GM19025 (cell line): ENCODE measurements at regions not wholly inside any gene's neighbourhood (a gene's known extent, or its start where the extent isn't known, plus 50 kb on each side); places are given as distances from the start of the nearest gene placed in this dataset.
"Not testable (repeated sequence)": the region's sequence is repeated elsewhere in the genome, so short reads cannot be mapped to it uniquely, and the experiment has no call there.

Experiments
- ATAC-seq: cut with Tn5 transposase; IDR thresholded peaks from one replicate; pipeline ENCODE4 v1.9.1; 2021; ENCODE audit warnings: mild to moderate bottlenecking, low read depth, moderate library complexity; ENCODE audit not compliant: unreplicated experiment

DNA sequence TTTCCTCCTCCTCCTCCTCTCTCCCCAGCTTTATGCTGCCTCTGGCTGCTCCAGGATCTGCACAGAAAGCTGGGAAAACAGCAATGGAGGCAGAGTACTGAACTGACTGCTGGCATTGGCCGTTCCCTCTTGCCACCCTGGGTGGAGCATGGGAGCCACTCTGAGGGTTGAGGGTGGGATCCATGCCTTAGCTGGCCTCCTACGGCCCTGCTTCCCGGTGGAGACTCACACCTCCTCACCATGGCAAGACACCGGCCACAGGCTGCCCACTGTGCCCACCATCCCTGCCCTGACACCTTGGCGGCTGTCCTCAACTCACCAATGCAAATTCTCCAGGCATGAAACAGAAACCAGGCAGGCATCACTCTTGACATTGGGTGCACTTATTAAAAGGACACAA is 832.3 kb upstream of the ID2 start:
- ATAC-seq: no peak

DNA sequence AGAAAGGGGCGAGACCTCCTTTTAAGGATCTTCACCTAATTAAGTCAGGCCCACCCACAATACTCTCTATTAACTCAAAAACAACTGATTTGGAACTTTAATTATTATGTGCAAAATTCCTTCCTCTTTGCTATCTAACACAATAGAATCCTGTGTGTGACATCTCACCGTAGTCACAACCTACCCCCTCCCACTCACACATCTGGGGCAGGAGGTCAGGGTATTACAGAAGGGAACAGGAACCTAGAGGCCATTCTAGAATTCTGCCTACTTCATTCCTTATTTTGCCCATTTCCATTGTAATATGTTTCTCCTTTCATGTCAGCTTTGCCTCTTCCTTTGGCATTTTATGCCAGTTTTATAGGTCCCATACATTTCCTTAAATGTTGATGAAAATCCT is 829.3 kb upstream of the ID2 start:
- no peak for ATAC-seq

DNA sequence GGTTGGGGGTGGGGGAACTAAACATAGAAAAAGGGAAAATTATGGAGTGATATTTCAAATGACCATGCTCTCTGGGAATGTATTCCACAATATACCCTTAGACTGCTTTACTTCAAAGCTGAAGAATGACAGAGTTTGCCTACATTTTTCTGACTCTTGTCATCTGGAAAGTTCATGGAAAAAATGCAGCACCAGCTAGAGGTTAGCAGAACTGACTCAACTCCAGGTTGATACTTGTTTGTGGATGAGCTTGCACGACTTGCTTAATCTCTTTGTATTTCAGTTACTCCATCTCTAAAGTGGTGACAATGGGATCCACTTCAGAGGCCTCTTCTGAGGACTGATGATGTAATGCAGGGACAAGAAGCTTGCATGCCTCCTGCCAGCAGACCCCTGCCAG is 824.0 kb upstream of the ID2 start:
- no peak for ATAC-seq

DNA sequence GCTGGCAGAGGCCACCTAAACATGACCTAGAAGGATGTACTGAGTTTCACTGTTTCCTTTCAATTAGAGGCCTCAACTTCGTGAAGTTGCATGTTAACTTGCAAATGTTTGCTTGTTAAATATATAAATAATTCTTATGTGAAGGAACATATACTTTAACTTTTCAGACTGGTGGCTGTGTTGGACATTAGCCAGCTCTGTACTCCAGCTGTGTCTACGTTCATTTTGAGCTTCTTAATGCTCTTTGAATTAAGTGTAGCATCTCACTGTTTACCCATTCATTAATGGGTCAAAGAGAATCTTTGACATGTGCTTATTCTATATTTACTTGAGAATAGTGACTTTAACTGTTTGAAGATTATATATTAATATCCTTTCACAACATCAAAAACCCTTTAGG is 823.2 kb upstream of the ID2 start:
- ATAC-seq: no peak

DNA sequence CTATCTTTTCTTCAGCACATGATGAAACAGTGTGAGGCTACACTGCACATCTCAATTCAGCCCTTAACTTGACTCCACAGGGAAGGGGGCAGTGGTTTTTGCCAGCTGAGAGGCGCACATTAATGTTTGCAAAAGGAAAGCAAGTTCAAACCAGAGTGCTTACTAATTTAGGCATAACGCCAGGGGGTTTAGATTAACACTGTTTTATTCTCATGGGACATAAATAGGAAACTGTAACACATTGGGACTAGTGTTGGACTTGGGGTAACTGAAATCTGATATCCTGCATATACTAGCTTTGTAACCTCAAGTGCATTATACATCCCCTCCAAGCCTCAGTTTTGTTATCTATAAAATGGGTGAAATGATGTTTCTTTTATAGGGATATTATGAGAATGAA is 821.2 kb upstream of the ID2 start:
- no peak for ATAC-seq

DNA sequence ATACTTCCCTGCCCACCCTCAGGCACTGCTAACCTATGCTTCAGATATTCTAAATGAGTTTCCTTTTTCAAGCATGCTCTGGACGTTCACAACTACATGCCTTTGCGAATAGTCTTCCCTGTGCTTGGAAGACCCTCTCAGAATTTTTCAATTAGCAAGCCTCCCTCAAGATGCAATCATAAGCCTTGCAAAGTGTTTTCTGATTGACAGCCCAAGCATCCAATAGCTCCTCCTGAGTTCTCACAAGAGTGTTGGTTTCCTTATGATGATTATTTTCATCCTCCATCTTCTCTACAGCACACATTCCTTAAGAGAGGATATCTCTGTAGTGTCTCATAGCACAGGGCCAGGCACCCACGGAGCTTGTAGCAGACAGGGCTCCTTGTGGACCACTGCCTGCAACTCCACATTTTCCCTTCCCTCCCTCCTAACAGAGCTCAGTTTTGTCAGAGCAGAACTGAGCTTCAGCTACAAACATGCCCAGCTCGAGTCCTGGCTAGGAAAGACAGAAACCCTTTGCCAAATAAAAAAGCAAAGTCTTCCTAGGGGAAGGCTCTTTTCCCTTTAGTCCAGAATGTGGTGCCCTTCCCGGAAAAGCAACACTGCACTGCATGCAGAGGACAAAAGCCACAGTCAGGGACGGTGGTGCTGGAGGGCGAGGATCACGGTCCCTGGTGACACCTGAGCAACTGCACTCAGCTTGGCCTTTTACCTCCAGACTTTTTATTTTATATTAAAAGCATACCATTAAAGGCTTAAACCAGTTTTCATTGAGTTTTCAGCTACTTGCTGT is 819.8 kb upstream of the ID2 start:
- ATAC-seq: no peak

DNA sequence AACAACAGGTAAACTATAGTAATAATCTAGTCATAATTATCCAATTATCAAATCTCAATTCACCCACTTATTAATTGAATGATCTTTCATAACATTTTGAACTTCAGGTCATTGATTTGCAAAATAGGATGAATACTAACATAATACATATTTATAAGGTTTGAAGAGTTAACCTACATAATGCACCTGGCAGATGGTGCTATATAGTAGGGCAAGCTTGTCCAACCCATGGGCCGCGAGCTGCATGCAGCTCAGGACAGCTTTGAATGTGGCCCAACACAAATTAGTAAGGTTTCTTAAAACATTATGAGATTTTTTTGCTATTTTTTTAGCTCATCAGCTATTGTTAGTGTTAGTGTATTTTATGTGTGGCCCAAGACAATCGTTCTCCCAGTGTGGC is 815.8 kb upstream of the ID2 start:
- ATAC-seq: no peak

DNA sequence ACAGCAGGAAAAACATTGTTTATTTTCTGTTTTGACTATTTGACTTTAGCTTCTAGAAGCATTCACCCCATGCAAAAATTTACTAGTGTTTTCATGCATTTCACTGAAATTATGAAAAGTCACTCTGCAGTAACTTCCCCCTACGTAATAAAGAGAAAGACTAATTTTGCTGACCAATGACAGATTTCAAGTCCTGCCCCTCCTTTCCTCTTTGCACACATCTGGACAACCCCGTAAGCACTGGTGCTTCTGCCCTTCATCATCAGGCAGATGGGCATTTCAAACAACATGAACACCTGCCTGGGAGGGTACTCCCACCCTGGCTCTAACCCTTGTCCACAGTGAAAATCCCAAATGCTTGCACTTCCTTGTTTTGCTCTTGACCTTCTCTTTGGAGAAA is 815.0 kb upstream of the ID2 start:
- no peak for ATAC-seq

DNA sequence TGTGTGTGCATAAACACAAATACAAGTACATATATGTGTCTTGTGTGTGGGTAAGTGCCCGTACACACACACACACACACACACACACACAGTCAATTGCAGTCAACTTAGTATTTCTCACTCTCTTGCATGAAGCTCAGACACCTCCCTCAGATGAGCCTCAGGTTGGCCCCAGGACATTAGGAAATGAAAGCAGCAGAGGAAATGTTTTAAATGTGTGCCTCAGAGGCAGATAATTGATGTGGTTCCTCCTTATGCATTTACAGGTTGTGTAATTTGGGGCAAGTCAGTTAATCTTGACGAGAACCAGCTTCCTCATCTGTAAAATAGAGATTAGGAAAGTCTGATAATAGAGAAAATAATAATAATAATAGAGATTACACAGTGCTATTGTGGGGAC is 814.0 kb upstream of the ID2 start:
- ATAC-seq: no peak

DNA sequence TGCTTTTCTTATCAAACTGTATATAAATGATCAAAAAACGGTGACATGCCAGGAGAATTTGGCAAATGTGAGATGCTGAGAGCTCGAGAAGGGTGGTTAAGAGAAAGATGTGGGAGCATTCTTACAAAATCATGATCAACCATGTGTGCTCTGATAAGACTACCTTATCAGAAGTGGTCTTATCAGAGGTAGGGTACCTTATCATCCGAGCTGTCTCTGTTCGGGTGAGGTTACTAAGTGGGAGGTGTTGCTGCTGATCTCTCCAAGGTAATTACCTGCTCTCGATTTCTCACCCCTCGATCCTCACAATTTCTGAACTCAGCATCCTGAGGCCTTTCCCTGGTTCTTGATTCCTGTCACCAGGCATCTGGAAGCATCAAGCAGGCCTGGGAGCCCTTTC is 813.0 kb upstream of the ID2 start:
- ATAC-seq: no peak

DNA sequence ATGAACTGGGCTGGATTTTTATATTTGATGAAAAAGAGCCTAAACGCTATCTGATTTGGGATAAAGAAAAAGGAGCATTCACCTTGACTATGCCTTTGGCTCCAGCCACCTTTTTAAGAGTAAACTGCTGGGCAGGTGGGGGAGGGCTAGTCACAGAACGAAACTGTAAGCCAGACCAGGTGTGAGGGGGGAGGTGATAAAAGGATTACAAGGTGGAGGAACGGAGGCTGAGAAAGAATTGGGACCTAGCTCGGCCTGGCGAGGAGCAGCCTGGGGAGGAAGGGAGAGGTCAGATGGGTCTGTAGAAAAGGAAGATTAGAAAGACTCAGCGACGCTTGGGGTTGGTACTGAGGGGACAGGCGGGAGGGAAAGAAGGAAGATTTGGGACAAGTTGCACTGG is 805.4 kb upstream of the ID2 start:
- not testable (repeated sequence) for ATAC-seq

DNA sequence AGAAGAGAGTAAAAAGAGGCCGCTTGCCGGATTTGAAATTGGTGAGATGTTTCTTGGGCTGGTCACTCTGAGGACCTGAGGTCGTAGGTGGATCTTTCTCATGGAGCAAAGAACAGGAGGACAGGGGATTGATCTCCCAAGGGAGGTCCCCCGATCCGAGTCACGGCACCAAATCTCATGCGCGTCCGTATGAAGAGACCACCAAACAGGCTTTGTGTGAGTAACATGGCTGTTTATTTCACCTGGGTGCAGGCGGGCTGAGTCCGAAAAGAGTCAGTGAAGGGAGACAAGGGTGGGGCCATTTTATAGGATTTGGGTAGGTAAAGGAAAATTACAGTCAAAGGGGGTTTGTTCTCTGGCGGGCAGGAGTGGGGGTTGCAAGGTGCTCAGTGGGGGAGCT is 803.6 kb upstream of the ID2 start:
- ATAC-seq: not testable (repeated sequence)

DNA sequence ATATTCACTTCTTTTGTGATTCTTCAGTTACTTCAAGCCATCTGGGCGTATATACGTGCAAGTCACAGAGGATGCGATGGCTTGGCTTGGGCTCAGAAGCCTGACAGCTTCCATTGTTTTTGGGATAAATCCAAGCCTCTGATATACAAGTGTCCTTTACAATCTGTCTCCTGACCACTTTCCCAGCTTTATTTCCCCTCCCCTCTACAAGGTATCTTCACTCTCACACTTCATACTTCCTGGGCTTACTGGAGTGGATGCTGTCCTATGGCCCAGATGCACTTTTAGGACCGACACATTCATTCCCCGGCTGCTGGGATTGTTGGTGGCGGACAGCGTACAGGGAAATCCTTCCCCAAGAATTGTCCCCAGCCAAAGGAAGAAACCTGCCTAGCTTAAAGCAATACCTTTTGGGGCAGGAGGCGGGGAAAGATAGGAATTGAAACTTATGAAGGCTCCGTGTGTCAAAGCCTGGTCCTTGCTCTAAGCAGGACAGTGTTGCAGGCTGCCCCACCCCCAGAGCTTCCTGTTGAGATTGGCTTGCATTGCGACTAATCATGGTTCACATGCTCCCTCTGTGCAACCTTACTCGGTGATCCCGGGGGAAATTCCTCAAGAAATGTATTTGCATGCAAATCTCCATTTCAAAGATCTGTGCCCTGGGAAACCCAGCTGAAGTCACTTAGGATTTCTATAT is 802.9 kb upstream of the ID2 start:
- ATAC-seq: no peak

DNA sequence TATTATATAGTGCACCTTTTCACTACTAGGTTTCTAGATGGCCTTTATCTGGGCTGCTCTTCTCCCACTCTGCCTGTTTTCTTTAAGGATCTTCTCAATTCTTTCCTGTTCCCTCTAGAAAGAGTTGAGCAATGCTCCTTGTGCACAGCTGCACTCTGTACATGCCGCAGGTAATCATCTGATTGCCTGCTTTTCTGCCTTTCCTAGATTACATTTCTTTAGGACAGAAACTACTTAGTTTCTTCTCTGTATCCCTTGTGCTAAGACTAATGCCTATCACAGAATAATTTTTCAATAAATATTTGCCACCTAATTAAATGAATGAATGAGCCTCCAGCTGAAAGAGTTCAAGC is 802.4 kb upstream of the ID2 start:
- ATAC-seq: no peak

DNA sequence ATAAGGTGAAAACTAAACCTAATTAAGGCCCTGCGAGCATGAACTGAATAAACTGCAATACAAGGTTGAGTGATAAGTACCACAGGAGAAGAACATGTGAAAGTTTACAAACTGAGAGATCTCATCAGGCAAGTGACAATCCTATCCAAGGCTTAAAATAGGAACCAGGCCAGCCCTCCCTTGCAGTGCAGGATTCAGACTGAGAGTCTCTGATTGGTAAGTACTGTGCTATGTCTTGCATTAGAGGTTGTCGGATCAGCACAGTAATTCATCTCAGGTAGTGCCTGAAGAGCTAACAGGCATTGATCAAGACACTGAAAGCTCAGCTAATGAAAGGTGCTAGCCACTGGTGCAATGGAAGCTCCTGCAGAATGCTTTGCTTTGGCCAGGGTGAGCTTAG is 801.7 kb upstream of the ID2 start:
- no peak for ATAC-seq

DNA sequence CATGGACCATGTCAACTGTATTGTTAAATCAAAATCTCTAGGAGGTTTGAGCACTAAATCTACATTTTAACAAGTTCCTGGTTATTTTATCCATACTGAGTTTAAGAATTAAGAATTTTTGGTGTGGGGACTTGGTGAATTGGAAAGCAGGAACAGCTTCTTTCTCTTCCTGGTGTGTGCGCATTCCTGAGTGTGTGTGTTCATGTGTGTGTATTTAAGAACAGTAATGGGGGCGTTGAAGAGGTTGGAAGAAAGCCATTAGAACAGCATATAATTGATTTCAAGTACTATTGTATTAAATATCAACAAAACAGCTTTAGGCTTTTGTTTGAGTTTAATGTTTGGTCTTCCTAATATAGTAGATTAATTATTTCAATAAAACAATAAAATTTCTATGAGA is 801.3 kb upstream of the ID2 start:
- no peak for ATAC-seq

DNA sequence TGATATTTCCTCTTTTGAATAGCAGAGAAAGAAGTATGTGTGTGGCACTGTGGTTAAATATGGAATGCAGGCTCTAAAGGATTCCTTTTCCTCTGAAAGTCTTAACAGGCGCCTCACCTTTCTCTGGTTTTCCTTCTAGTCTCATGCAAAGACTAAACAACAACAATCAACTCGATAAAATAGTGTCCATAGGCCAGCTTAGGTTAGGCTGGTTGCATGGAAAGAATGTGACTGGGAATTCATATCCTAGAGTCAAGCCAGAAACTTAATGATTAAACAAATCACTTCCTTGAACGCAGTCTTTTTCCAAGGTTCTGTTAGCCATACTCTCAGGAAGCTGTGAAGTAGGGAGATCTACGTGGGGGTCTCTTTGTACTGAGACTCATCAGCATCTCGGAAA is 800.8 kb upstream of the ID2 start:
- no peak for ATAC-seq

DNA sequence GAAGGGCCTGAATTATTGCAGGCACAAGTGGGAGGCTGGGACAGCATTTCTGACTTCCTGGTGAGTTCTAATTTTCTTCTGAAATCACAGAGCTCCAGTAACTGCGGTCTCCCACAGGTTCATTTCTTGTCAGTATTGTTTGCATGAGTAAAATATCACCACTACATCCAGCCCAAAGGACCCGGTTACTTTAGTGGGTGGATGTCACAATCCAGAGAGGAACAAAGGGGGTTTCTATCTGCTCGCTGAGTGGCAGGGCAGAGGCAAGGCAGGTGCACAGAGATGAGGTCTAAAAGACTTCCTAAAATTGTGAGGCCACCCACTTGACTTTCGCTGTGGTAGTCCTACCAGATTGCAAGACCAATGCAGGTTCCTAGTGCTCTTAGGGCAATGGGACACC is 800.4 kb upstream of the ID2 start:
- no peak for ATAC-seq

DNA sequence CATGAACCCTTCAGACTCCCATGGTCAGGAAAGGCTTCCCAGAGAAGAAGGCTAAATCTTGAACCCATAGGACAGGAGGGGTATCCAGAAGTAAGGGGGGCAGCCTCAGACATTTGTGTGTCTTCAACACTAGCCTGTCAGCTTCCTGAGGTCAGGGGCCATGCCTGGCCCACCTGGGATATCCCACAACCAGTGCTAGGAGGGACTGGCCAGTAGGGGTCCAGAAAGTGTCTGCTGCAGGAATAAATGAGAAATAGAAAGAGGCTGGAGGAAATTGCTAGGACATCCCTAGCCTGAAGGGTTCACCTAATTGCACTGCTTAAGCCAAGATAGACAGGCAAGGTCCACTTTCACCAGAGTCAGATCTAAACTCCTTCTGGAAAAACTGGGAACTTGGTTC is 799.6 kb upstream of the ID2 start:
- ATAC-seq: no peak

DNA sequence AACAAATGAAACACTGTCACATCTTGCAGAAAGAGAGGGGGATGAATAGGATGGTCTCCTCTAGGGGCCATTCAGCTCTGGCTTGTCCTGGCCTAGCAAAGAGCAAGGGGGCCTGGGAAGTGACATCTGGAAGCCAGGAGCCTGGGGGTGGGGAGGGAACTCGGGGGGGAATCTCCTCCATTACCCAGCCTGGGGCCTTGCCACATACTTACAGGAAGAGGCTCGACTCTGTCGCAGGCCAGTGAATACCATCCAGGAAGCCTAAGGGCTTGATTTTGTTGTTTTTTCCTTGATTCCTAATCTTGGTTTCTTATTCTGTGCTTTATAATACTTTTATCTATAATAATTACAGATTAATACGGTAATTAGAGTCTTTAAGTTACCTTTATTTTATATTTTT is 797.5 kb upstream of the ID2 start:
- ATAC-seq: no peak

DNA sequence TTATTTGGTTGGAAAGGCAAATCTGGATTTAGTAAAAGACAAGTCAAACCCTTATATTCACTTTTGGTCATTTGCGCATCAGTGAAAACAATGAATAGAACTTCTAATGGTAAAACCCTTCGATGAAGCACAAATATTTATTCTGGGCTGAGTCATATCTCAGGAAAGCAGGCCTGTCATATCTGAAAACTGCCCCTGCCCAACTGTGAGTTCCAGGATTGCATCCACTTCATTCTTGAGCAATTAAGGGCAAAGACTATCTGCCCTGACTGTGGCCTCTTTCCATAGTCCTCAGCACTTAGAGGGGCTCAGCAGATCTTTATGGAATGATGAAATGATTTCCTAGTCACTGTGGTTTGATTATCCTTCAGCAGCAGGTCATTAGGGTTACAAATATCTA is 795.2 kb upstream of the ID2 start:
- no peak for ATAC-seq

DNA sequence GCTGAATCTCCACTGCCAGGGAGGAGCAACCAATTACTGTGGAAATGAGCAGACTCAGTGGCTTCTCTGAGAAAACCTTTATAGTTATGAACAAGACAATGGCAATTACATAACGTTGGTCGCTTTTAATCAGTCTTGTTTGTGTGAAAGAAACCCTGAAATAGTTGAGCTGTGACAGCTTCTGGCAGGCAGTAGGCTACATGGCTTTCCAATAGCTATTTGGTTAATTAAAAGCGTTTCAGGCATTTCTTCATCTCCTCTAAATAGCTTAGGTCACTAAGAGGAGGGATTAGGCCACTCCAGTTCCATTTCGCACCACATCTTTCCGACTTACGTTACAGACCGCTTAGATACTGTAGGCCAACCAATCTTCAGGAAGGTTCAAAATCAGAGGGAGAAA is 794.4 kb upstream of the ID2 start:
- no peak for ATAC-seq

DNA sequence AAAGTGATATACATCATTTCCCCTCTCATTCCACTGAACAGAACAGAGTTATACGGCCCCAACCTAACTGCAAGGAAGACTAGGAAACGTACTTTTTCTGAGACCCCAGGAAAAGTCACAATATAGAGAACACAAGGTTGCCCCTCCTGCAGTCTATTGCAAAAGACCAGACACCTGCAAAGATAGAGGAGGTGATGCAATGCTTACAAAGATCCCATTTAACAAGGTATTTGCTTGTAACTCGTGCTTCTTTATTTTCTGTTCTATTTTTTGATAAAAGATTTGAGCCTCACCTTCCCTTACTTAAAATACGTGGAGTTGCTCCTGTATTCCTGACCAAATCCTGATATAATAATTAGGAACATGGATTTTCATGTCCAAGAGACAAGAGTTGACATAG is 793.0 kb upstream of the ID2 start:
- no peak for ATAC-seq
